AG10803 (cell line): ENCODE measurements at regions not wholly inside any gene's neighbourhood (a gene's known extent, or its start where the extent isn't known, plus 50 kb on each side); places are given as distances from the start of the nearest gene placed in this dataset.

Experiments
- DNase-seq: peaks from one replicate; pipeline ENCODE4 v3.0.0; 2010; ENCODE audit warnings: low read depth
- H3K4me3 ChIP-seq: 2 replicates; pipeline ENCODE4 v1.5.1; 2011; ENCODE audit warnings: mild to moderate bottlenecking, low read length, control low read depth
- CTCF ChIP-seq: conservative IDR thresholded peaks from 2 replicates; pipeline ENCODE4 v1.5.1; 2011; ENCODE audit warnings: mild to moderate bottlenecking, low read length, control low read depth, inconsistent platforms

- DNase-seq, result no peak
- no peak overlapping the region for H3K4me3 ChIP-seq
- no peak for TF ChIP-seq CTCF
Observed at GRCh38 chr16:5556158-5556810, 458.7 kb upstream of the EEF2KMT start.

- TF ChIP-seq CTCF, result no peak
- DNase-seq, result no peak
- H3K4me3 ChIP-seq, result no peak overlapping the region
Observed at GRCh38 chr16:5551909-5552308, 454.3 kb upstream of the EEF2KMT start.

GRCh38 chr16:5549802-5550201 is 452.2 kb upstream of the EEF2KMT start:
- no peak for DNase-seq
- H3K4me3 ChIP-seq, result no peak overlapping the region
- no peak for TF ChIP-seq CTCF

GRCh38 chr16:5541356-5541755 is 443.8 kb upstream of the EEF2KMT start:
- no peak for DNase-seq
- no peak for TF ChIP-seq CTCF
- no peak overlapping the region for H3K4me3 ChIP-seq

- no peak overlapping the region for H3K4me3 ChIP-seq
- DNase-seq, result no peak
- no peak for TF ChIP-seq CTCF
Observed at GRCh38 chr16:5537347-5537746, 439.8 kb upstream of the EEF2KMT start.

- no peak for DNase-seq
- TF ChIP-seq CTCF, result no peak
- no peak overlapping the region for H3K4me3 ChIP-seq
Observed at GRCh38 chr16:5533321-5533888, 435.8 kb upstream of the EEF2KMT start.

GRCh38 chr16:5527817-5528216 is 430.2 kb upstream of the EEF2KMT start:
- TF ChIP-seq CTCF, result no peak
- no peak overlapping the region for H3K4me3 ChIP-seq
- DNase-seq, result no peak
